Thyroid gland (tissue), 4 donors: ENCODE measurements at regions not wholly inside any gene's neighbourhood (a gene's known extent, or its start where the extent isn't known, plus 50 kb on each side); places are given as distances from the start of the nearest gene placed in this dataset.

ENCODE experiments used
- POLR2A ChIP-seq, 2 donors: fragments of 450-650 bp; IDR thresholded peaks; one replicate each; pipeline ENCODE4 v1.6.1; 2017; ENCODE audit warnings: antibody characterized with exemption in 2 of 2, mild to moderate bottlenecking in 2 of 2, moderate library complexity in 1 of 2
- TF ChIP-seq, protein P1 (sequence below), 6 experiments: fragments of 200-600 bp in 3 of 6; fragments of 450-650 bp in 3 of 6; sonication (generic) in 3 of 6; IDR thresholded peaks; one replicate each; pipeline ENCODE4 v1.5.1; 2016 to 2019; ENCODE audit warnings: antibody characterized with exemption in 6 of 6, mild to moderate bottlenecking in 2 of 6, inconsistent platforms in 1 of 6, moderate library complexity in 1 of 6

GRCh38 chr4:187103351-187103750 lies 379.7 kb upstream of the FAT1 start:
- TF ChIP-seq, protein P1, sequence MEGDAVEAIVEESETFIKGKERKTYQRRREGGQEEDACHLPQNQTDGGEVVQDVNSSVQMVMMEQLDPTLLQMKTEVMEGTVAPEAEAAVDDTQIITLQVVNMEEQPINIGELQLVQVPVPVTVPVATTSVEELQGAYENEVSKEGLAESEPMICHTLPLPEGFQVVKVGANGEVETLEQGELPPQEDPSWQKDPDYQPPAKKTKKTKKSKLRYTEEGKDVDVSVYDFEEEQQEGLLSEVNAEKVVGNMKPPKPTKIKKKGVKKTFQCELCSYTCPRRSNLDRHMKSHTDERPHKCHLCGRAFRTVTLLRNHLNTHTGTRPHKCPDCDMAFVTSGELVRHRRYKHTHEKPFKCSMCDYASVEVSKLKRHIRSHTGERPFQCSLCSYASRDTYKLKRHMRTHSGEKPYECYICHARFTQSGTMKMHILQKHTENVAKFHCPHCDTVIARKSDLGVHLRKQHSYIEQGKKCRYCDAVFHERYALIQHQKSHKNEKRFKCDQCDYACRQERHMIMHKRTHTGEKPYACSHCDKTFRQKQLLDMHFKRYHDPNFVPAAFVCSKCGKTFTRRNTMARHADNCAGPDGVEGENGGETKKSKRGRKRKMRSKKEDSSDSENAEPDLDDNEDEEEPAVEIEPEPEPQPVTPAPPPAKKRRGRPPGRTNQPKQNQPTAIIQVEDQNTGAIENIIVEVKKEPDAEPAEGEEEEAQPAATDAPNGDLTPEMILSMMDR (IDR thresholded peaks at IDR 0.05): no peak
- no peak for TF ChIP-seq POLR2A (IDR thresholded peaks at IDR 0.05)
